ENCODE measurements at regions not wholly inside any gene's neighbourhood (a gene's known extent, or its start where the extent isn't known, plus 50 kb on each side); places are given as distances from the start of the nearest gene placed in this dataset.
"Not testable (repeated sequence)": the region's sequence is repeated elsewhere in the genome, so short reads cannot be mapped to it uniquely, and the experiment has no call there.

DNA sequence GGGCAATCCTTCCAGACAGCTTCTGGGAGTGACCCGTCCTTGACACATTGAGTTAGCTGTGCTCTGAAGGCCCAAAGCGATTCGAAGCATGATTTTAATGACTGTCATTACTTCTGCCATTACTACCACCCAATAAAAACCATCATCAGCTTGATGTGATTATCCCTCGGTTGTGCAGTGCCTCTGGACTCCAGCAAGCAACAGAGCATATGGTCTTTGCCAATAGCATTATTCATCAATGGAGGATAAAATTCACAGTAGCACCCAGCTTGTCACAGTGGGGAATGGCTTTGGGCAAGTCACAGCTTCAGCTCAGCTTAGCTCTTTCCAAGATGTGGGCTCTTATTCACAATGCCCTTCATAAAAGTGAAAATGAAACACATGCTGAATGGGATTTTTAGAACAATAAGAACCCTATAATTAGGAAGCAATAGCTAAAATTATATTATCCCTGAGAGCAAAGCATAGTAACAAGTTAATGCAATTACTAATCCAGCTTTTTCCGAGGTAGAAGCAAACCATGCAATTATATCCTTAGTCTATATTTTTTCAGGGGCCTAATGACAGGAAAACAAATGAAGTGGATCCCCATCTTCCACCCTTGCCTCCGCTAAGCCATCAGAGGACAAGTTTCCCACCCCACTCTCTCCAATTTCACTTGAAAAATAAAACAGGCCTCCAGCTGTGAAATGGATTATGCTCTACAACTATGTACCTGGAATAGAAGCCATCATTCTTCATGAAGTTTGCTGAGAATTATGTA, 163.0 kb upstream of the EEA1 start:
- H3K36me3 ChIP-seq = no peaks in the 10 kb centered on the region
- 85% methylated on average over 6 of the region's 6 CpGs for WGBS
- peaks cover 11% of the 10 kb centered on the region for H3K4me1 ChIP-seq (replicated peaks)
- TF ChIP-seq, protein P1, sequence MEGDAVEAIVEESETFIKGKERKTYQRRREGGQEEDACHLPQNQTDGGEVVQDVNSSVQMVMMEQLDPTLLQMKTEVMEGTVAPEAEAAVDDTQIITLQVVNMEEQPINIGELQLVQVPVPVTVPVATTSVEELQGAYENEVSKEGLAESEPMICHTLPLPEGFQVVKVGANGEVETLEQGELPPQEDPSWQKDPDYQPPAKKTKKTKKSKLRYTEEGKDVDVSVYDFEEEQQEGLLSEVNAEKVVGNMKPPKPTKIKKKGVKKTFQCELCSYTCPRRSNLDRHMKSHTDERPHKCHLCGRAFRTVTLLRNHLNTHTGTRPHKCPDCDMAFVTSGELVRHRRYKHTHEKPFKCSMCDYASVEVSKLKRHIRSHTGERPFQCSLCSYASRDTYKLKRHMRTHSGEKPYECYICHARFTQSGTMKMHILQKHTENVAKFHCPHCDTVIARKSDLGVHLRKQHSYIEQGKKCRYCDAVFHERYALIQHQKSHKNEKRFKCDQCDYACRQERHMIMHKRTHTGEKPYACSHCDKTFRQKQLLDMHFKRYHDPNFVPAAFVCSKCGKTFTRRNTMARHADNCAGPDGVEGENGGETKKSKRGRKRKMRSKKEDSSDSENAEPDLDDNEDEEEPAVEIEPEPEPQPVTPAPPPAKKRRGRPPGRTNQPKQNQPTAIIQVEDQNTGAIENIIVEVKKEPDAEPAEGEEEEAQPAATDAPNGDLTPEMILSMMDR (IDR thresholded peaks at IDR 0.05) = no peak
- TF ChIP-seq POLR2AphosphoS5 (IDR thresholded peaks at IDR 0.05) = no peak
- TF ChIP-seq POLR2A (IDR thresholded peaks at IDR 0.05) = no peak
- intact Hi-C loops (cut with DNase I) = no loop called here
- DNase-seq (ENCODE audit: low spot score) = no peak
- no peaks in the 10 kb centered on the region for H3K27me3 ChIP-seq (replicated peaks; ENCODE audit: insufficient read depth)
- no peaks in the 10 kb centered on the region for H3K9me3 ChIP-seq
- no peak overlapping the region for H3K27ac ChIP-seq
- H3K4me3 ChIP-seq = no peak overlapping the region

DNA sequence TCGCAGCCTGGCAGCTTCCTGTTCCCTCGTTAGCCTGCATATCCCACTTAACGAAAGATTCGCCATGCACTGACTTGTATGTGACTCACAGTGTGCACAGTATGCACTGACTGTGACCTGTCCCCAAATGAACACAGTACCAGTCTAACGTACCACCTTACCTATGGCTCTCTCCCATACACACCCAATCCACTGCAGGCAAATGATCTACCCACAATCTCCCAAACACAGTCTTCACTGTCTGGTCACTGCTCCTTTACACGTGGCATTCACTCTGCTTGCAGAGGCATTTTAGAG, 163.5 kb upstream of the EEA1 start:
- 94% methylated on average over 6 of the region's 6 CpGs for WGBS
- Histone ChIP-seq H3K27me3 (replicated peaks; ENCODE audit: insufficient read depth) (no peaks in the 10 kb centered on the region), H3K27ac (no peak overlapping the region), H3K9me3 (no peaks in the 10 kb centered on the region), H3K4me3 (no peak overlapping the region), H3K36me3 (no peaks in the 10 kb centered on the region), H3K4me1 (replicated peaks) (peaks cover 11% of the 10 kb centered on the region)
- intact Hi-C loops (cut with DNase I) = no loop called here
- TF ChIP-seq, protein P1 (IDR thresholded peaks at IDR 0.05) = no peak
- no peak for TF ChIP-seq POLR2AphosphoS5 (IDR thresholded peaks at IDR 0.05)
- no peak for TF ChIP-seq POLR2A (IDR thresholded peaks at IDR 0.05)
- no peak for DNase-seq (ENCODE audit: low spot score)

DNA sequence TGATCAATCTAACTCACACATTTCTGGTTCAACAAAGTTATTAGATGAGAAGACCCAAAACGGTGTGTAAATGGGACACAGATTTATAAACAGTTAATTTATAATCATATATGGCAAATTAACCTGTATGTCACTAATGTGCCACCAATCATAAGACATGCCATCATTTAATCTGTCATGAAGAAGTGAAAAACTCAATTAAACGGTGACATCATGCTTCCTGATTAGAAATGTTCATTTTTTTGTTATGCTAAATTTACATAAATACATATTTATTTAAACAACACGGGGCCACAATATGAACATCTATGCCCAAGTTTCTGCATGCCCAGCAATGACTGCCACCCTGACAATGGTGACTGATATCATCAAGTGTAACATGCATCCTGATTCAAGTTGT, 164.1 kb upstream of the EEA1 start:
- TF ChIP-seq POLR2A (IDR thresholded peaks at IDR 0.05) (no peak), POLR2AphosphoS5 (IDR thresholded peaks at IDR 0.05) (no peak)
- TF ChIP-seq, protein P1 (IDR thresholded peaks at IDR 0.05) = no peak
- Histone ChIP-seq H3K9me3 (no peaks in the 10 kb centered on the region), H3K4me3 (no peak overlapping the region), H3K27ac (no peak overlapping the region), H3K4me1 (replicated peaks) (peaks cover 11% of the 10 kb centered on the region), H3K36me3 (no peaks in the 10 kb centered on the region), H3K27me3 (replicated peaks; ENCODE audit: insufficient read depth) (no peaks in the 10 kb centered on the region)
- 80% methylated on average over 3 of the region's 3 CpGs for WGBS
- DNase-seq (ENCODE audit: low spot score) = no peak
- intact Hi-C loops (cut with DNase I) = no loop called here

DNA sequence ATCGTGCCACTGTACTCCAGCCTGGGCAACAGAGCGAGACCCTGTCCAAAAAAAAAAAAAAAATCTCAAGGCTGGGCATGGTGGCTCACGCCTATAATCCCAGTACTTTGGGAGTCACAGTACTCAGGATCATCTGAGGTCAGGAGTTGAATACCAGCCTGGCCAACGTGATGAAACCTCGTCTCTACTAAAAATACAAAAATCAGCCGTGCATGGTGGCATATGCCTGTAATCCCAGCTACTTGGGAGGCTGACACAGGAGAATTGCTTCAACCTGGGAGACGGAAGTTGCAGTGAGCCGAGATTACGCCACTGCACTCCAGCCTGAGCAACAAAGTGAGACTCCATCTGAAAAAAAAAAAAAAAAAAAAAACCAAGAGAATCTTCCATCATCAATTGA, 165.1 kb upstream of the EEA1 start:
- H3K36me3 ChIP-seq; H3K27me3 ChIP-seq (replicated peaks; ENCODE audit: insufficient read depth); DNase-seq (ENCODE audit: low spot score); intact Hi-C loops (cut with DNase I); H3K9me3 ChIP-seq; H3K4me3 ChIP-seq: not testable (repeated sequence)
- WGBS = 85% methylated on average over 9 of the region's 9 CpGs
- Histone ChIP-seq H3K4me1 (replicated peaks) (peaks cover 11% of the 10 kb centered on the region), H3K27ac (peak overlapping the region in 1 of 2 donors; percentile 72)

DNA sequence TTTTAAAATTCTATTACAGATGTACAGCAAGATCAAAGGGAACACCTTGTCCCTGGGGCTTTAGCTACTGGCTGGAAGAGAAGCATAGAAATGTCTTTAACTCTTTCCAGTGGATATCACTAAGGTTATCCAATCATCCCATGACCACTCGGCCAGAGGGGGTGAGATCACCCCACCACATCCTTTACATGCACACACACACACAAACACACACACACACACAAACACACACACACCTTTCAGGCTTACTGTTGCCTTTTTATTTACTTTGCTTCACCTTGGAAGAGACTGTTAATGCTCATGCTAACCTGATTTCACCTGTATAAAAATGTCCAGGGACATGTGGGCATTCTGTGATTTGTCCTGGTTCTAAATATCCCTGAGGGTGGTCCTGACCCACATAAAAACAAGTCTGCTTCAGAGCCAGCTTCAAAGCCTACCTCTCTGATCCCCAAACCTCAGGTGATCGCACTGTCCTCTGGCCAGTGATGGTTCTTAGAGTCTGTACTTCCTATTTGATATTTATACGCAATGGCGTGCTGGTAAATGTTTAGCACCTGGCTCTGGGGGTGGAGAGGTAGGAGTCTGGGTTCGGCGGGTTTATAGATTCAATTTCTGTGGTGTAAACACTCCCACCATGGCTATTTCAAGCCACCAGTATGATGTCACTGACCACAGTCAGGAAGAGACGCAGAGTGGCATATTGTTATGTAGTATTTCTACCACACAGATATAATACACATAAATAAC, 166.1 kb upstream of the EEA1 start:
- Histone ChIP-seq H3K4me3 (no peak overlapping the region), H3K9me3 (no peaks in the 10 kb centered on the region), H3K4me1 (replicated peaks) (peaks cover 9% of the 10 kb centered on the region), H3K36me3 (no peaks in the 10 kb centered on the region), H3K27ac (peak overlapping the region; percentile 38 to 72), H3K27me3 (replicated peaks; ENCODE audit: insufficient read depth) (no peaks in the 10 kb centered on the region)
- intact Hi-C loops (cut with DNase I) = no loop called here
- TF ChIP-seq POLR2AphosphoS5 (IDR thresholded peaks at IDR 0.05) (peak; percentile 55), POLR2A (IDR thresholded peaks at IDR 0.05) (no peak)
- 69% methylated on average over 7 of the region's 7 CpGs for WGBS
- no peak for DNase-seq (ENCODE audit: low spot score)

DNA sequence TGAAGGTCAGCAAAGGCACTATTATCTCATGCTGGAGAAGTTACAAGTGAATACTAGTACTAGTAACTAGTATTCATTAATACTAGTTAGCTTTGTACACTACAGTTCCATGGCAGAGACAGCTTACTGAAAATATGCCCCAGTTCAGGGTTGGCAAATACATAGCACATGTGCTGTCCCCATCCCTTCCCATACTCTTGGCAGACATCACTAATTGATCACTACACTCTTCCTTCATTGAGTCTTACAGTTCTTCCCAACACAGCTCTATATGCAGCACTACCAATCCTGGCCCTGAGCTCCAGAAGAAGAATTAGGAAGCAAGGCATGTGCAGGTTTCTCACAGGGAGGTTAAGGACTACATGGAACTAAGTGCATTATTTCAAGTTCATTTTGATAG, 168.3 kb upstream of the EEA1 start:
- intact Hi-C loops (cut with DNase I) = no loop called here
- Histone ChIP-seq H3K27ac (peak overlapping the region in 1 of 2 donors; percentile 80), H3K27me3 (replicated peaks; ENCODE audit: insufficient read depth) (no peaks in the 10 kb centered on the region), H3K36me3 (no peaks in the 10 kb centered on the region), H3K4me3 (no peak overlapping the region), H3K9me3 (no peaks in the 10 kb centered on the region), H3K4me1 (replicated peaks) (peaks cover 6% of the 10 kb centered on the region)
- DNase-seq (ENCODE audit: low spot score) = no peak
- TF ChIP-seq, protein P1 (IDR thresholded peaks at IDR 0.05) = no peak
- TF ChIP-seq POLR2AphosphoS5 (IDR thresholded peaks at IDR 0.05) = no peak
- TF ChIP-seq POLR2A (IDR thresholded peaks at IDR 0.05) = no peak
